IPS-NIHi11 (cell line): ENCODE measurements at regions not wholly inside any gene's neighbourhood (a gene's known extent, or its start where the extent isn't known, plus 50 kb on each side); places are given as distances from the start of the nearest gene placed in this dataset.
A peak's percentile ranks its signal among the peaks of the same experiment; 100 is the strongest.
"Not testable (repeated sequence)": the region's sequence is repeated elsewhere in the genome, so short reads cannot be mapped to it uniquely, and the experiment has no call there.

Experiments used
- DNase-seq: peaks from one replicate; pipeline ENCODE4 v3.0.0; 2012; ENCODE audit warnings: mixed read lengths, low spot score

DNA sequence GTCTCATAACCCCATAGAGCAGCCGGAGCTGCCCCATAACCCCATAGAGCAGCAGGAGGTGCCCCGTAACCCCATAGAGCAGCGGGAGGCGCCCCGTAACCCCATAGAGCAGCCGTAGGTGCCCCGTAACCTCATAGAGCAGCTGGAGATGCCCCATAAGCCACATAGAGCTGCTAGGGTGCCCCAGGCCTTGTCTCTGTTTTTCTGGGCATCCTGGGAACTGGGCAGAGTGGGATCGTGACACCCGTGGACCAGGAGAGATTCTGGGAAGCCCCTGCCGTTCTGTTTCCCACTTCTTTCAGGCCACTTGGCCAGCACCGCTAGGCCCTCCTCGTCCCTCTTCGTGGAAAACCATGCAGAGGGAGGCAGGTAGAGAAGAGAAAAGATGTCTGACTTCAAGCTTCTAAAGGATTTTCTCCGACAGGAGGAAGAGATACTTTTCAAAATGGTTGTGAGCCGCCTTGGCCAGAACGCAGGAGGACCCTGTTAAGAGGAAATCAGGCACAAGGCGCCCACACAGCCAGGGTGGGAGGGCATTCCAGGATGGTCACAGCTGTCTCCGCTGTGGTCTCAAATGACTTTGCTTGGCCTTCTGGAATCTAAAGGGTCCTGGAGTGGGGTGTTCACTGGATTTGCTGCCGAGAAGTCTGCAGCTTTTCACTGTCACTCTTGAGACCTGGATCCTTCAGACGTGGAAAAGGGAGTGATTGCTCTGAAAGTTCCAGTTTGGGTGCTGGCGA is 171.8 kb downstream of the NPIPB11 start:
- DNase-seq, result not testable (repeated sequence)

DNA sequence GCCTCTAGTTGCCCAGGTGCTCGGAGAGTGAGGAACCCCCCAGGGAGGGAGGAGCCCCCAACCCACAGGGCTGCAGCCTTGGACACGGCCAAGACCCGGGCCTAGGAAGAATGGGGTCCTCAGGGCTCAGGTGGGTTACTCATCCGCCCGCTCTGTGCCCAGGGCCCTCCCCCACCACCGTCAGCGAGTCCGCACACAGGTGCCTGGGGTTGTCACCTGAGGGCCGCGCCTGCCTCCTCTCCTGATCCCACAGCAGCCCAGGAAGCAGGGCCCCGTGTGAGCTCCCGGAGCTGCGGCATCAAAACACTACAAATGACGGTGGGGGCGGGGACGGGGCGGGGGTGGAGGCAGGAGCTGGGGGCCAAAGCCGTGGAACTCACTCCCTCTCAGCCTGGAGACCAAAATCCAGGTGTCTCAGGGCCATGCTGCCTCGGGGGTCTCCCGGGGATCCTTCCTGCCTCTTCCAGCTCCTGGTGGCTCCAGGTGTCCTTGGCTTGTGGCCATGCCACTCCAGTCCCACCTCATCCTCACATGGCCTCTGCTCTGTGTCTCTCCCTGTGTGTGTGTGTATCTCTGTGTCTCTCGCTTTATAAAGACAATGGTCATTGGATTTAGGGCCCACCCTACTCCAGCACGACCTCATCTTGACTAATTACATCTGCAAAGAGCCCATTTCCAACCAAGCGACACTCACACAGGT is 172.7 kb downstream of the NPIPB11 start:
- not testable (repeated sequence) for DNase-seq

DNA sequence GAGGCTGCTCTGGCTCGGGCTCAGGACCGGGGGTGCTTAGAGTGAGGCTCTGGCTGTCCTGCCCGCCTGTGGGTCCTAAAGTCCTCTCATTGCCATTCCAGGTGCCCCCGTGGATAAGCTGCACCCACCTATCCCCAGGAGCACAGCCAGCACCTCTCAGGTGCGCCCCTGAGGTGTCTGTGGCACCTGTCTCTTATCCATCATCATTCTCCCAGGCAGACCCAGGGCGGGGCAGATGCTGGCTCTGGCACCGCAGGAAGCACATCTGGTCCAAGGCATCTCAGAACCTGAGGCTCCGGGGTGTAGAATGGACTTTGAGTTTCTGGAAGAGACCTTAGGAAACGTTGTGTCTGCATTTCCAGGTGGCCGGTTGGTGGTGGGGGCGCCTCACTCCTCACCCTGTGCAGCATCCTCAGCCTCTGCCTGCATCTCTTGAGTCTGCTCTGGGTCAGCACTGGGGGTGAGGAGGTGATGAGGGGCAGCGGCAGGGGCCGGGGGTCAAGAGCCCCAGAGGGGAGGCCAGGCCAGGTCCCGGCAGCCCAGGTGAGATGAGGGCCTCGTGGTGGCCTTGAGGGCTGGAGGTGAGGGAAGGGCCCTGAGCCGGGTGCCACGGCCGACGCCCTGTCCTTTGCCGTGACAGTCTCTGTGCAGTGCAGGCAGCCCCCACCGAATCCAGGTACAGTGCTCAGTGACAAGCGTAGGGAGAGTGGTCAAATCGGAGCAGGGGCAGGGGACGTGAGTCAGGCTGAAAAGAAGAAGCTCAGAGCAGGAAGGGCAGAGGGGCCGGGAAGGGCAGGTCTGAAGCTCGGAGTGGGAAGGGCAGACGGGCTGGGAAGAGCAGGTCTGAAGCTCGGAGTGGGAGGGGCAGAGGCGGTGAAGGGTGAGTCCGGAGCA is 173.5 kb downstream of the NPIPB11 start:
- DNase-seq, result no peak

DNA sequence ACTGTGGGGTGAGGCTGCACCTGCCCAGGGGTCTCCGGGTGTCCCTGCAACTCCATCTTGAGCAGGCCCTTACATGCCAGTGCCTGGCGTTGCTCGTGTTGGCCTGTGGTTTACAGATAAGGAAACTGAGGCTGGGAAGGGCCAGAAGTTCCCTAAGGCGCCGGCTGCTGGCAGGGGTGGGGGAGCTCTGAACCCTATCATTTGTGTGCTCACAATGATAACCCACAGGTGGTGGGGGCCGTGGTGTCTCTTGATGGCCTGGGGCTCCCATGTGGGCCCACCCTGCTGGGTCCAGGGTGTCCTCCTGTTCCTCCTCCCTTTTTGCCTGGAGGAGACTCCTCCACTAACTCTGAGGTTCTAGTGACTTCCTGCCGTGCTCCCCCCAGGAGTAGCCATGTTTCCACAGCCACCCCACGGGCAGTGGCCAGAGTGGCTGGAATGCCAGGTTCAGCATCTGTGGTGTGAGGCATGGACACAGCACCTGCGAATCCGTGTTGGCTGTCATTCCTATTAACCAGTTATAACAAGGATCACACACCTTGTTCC is 174.3 kb downstream of the NPIPB11 start:
- not testable (repeated sequence) for DNase-seq

DNA sequence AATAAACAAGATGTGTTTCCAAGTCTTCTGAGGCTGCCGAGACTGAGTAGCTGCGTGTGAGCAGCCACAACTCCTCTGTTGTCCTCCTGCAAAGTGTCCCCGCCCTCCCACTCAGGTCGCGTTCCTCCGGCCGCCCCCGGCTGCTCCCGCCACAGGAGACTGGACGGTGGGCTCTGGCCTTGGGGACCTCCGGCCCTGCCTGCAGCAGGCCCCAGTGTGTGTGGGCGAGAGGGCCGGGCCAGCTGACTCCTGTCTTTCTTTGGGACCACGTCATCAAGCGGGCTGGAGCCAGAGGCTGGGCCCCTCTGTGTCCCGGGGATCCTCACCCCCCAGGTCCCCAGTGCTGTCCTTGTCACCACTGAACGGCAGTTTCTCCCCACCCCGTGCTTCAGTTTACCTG is 175.3 kb downstream of the NPIPB11 start:
- DNase-seq, result no peak

DNA sequence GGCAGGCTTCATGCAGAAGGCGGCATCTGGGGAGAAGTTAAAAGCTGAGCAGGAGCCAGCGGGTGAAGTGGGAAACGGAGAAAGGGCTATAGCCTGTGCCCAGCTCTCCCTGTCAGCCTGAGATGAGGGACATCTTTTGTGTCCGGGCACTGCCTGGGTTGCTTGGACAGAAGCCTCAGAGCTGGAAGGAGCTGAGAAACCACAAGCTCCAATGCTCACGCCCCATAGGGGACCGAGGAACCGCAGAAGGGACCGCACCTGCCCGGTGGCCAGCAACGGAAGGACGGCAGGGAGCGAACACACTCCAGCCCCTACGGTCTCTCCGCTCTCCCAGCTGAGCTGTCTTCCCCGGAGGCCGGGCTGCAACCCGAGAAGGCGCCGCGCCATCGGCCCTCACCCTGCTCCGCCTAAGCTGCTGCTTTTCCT is 175.8 kb downstream of the NPIPB11 start:
- DNase-seq, result peak; percentile 52

DNA sequence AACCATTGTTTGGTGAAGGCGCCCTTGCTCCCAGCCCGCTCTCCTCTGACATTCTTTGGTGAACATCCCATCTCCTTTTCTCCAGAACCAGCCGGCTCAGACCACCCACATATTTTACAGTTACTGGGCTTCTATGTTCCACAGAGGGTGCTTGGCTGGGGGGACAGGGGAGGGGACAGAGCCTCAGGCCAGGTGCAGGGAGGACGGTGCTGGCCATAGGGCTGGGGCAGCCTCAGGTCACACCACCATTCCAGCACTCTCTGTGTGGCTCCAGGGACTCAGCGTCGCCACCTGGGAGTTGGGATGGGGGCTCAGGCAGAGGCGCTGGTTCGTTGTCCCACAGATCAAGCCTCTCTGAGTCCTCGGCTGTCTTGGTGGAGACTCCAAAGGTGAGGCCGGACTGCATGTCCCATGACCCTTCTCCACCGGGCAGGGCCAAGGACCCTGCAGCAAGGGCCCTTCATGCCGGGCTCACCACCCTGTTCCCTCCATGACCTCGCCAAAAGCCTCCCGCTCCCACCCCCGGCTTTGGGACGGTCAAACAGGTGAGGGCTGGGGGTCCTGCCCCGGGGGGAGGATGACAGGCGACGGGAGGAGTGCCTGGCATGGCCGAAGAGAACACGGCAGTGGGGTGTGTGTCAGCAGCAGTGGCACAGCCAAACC is 176.4 kb downstream of the NPIPB11 start:
- DNase-seq, result not testable (repeated sequence)

DNA sequence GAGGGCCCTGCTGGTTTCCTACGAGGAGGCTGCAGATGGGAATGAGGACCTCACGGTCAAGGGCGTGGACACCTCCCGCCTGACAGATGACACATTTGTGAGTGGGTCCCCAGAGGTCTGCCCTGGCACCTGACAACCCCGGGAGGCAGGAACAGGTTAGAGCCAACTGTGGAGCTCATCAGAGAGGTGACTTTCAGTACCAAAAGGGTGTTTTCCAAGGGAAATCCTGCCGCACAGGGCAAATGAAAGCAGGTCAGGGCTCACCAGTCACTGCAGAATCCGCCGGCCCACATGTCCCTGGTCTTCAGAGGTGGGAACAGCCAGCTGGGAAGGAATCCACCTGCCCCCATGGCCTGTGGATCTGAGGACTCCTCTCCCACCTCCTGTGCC is 176.9 kb downstream of the NPIPB11 start:
- DNase-seq, result not testable (repeated sequence)

DNA sequence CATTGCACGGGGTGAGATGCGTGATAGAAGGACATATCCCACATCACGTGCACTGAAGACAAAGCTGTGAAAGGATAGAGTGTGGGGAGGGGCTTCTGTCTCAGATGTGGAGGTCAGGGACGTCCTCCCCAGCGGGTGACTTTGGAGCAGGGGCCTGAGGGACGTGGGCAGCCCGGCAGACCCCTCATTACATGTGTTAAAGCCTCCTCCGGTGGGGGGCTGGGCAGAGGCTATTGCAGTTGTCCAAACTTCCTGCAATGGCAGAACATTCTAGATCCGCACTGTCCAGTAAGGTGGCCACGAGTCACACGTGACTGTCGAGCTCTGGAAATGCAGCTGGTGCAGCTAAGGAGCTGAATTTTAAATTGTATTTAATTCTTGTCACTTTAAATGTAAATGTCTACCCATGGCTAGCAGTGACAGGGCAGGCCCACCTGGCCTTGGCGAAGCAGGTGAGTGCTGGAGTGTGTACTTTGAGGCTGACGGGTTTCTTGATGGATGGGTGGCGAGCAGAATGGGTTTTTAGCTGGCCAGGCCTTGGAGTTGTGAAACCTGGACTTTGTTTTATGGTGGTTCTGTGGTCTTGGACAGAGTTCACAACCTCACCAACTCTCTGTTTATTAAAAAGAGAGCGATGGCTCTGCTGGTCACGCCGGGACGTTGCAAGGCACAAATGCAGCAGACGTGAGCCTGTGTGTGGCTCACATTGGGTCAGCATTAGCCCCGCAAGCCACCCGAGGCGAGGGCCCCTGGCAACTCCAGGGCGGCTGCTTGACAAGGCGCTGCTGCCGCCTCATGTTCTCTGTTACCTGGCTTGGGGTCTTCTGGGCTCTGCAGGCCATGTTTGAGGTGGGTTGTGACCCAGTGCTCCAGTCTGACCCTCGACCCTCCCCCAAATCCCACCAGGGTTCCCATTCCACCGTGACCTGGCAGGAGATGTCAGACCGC is 177.6 kb downstream of the NPIPB11 start:
- not testable (repeated sequence) for DNase-seq

DNA sequence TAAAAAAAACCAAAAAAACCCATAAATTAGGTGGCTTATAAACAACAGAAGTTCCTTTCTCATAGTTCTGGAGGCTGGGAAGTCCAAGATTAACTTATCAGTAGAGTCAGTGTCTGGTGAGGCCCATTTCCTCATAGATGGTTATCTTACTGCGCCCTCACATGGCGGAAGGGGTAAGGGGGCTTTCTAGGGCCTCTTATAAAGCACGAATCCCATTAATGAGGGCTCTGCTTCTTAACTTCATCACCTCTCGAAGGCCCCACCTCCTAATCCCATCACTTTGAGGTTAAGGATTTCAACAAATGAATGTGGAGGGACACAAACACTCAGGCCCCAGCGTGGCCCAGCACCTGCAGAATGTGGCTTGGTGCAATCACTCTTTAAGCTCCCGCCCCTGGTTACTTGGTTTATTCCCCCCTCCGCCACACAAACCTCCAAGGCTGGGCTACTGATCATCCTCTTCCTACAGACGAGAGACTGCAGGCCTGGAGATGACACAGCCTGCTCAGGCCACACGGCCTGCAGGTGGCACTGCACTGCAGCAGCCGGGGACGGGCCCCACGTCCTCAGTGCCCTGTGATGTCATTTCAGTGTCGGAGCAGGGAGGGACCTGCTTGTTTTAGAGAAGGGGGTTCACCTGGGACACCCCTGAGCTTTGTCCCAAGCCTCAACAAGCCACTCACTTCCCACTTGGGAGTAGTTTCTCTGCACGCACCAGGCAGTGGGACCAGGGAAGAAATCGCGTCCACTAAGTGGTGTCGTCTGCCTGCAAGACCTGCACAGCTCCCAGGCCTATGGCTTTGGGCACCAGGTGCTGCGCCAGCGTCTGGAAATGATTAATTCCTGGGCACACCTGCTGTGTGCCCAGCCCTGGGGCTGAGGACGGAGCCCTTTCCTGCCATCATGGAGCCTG is 178.5 kb downstream of the NPIPB11 start:
- DNase-seq, result not testable (repeated sequence)

DNA sequence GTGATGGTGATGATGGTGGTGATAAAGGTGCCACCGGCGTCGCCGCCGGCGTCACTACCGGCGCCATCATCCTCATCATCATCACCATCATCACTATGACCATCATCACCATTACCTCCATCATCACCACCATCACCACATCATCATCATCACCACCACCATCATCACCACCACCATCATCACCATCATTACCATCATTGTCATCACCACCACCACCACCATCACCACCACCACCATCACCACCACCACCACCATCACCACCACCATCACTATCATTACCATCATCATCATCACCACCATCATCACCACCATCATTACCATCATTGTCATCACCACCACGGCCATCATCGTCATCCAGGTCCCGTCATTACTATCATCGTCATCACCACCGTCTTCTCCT is 179.7 kb downstream of the NPIPB11 start:
- no peak for DNase-seq

DNA sequence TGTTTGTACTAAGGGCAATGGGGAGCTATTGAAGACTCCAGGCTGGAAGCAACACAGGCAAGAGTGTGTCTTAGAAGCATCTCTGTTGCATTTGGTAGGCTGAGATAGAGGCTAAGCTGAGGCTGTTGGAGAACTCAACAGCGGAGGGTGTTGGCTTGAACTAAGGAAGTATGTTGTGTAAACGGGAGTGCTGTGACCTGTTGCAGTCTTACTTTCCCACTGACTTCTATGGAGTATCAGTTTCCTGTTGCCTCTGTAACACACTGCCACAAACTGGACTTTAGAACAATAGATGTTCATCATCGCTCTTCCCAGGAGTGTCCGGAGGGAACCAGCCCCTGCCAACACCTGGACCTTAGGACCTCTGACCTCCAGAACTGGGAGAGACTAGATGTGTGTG is 181.8 kb downstream of the NPIPB11 start:
- DNase-seq, result not testable (repeated sequence)

DNA sequence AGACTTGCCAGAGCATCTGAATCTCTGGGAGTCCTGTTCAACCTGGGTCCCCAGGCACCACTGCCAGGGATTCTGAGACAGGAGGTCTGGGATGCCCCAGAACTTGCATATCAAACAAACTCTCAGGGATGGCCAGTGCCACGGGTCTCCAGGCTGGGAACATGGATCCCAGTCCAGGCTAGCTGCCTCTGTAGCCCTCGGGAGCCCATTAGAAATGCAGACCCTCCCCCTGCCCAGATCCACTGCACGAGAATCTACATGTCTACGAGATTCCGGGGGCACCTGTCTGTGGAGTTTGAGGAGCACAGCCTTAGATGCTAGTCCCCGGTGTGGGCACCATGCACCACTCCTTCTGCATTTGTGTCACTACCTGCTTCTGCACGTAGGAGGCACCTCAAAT is 183.9 kb downstream of the NPIPB11 start:
- not testable (repeated sequence) for DNase-seq

DNA sequence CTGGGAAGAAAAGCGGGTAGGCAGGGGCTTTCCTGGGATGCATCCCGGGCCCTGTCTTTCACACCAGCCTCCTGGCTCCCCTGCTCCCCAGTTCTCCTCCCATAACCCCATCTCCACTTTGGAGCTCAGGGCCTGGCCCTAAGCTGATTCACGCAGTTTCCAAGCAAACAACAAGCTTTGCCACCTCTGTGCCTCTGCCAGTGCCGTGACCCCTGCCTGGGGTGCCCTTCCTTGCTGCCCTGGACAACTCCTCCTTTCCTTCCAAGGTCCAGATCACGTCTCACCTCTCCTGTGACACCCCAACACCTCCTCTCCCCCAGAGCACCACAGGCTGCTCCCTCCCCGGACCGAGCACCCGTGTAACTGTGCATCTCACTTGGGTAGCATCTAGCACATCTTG is 184.5 kb downstream of the NPIPB11 start:
- DNase-seq, result not testable (repeated sequence)

DNA sequence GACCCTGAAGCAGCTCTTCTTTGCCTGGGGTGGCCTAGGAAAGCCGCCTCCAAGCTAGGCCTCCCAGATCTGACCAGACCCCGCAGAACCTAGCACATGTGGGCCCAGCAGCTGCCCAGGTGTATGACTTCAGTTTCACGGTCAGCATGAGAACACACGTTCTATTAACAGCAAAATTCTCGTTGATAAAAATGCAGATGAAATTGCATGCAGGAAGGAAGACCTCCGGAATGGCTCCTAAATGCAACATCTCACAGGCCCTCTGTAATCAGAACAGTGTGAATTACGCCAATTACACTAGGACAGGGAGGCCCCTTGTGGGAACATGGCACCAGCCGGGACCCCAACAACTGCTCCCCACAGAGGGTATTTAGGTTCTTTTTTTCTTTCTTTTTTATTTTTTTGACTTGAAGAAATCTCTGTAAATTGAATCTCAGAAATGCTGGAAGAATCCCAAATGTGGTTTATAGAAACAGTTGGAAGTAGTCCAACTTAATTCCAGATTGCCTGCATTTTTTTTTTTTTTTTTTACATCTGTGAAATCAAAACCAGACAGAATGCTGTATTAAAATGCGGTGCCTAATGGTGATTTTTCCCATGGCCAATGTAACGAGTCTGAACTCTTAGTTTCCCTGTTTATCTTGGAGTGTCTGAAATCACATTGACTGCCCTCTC is 185.1 kb downstream of the NPIPB11 start:
- not testable (repeated sequence) for DNase-seq

DNA sequence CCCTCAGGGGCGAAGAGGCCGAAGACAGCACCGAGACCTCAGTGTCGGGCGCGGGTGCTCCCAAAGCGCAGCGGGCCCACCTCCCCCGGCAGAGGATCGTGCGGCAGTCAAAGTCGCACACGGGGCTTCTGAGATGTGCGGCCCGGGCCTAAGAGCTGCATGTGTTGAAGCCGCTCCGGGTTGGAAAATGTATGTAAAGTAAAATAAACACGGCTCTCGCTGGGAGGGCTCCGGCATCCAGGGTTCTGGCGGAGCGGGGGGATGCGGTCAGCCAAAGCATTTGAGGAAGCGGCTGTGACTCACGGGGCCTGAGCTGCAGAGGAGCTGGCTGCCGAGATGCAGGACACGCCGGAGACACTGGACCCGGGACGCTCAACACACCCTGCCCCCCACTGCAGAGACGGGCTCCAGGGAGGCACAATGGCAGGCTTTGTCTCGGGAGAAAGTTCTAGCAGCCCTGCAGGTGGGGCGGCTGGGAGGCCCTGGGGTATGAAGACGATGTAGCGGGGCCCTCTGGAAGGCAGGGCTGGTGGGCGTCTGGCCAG is 185.8 kb downstream of the NPIPB11 start:
- not testable (repeated sequence) for DNase-seq

DNA sequence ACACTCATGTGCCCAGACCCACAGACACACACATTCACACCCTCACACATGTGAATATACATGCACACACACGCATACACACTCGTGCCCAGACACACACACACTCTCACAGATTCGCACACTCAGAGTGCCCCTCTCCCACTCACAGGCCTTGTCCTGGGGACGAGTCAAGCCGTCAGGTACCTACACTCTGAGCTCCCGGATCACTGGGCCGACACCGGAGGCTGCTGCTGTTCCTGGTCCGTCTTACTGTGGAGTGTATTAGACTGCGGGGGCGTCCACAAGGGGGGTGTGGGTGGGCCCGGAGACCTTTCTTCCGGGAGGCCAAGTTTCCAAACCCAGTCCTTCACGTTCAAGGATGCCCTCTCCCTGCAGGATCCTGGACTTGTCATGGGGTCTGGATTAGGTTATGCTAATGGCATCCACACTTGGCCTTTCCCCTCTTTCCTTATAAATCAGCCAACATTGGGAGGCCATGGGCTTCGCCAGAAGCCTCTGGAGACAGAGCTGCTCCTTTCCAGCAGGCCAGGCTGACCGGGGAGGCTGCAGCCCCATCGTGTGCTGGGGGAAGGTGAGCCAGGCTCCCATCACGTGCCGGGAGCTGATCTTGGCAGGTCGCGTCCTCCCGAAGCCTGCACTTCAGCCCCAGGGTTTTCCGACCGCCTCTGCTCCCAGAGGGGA is 186.4 kb downstream of the NPIPB11 start:
- DNase-seq, result not testable (repeated sequence)

DNA sequence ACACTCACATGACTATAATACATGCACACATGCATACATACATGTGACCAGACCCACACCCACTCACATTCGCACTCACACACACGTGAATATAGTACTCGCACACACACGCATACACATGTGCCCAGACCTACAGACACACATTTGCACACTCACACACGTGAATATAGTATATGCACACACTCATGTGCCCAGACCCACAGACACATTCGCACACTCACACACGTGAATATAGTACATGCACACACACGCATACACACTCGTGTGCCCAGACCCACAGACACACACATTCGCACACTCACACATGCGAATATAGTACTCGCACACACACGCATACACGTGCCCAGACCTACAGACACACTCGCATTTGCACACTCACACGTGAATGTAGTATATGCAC is 186.9 kb downstream of the NPIPB11 start:
- DNase-seq, result not testable (repeated sequence)
